Natural killer cell (primary cell): ENCODE measurements at regions not wholly inside any gene's neighbourhood (a gene's known extent, or its start where the extent isn't known, plus 50 kb on each side); places are given as distances from the start of the nearest gene placed in this dataset.

ENCODE experiments used
- ATAC-seq, 3 donors: fragments of 150-1000 bp in 2 of 3; fragments of 200-7000 bp in 1 of 3; cut with Tn5 transposase; 1 replicate in 1 of 3; 2 replicates in 2 of 3; pipeline ENCODE4 v1.10.0; 2021; ENCODE audit warnings: mild to moderate bottlenecking in 2 of 3, moderate library complexity in 2 of 3
- DNase-seq, 2 donors: peaks; one replicate each; pipeline versions ENCODE4 v3.0.0 to v3.0.0-alpha.2; 2013 to 2021; ENCODE audit warnings: mixed read lengths in 1 of 2
- H3K27ac ChIP-seq: one replicate; pipeline ENCODE4 v1.5.1; 2013; ENCODE audit warnings: mild to moderate bottlenecking, low read length
- H3K27me3 ChIP-seq: one replicate; pipeline ENCODE4 v1.6.1; 2013; ENCODE audit warnings: low read length; ENCODE audit not compliant: control insufficient read depth, insufficient read depth
- H3K36me3 ChIP-seq: one replicate; pipeline ENCODE4 v1.6.1; 2013; ENCODE audit warnings: low read length; ENCODE audit not compliant: control insufficient read depth, insufficient read depth
- H3K4me1 ChIP-seq: one replicate; pipeline ENCODE4 v1.6.1; 2013; ENCODE audit warnings: low read length; ENCODE audit not compliant: control insufficient read depth, insufficient read depth
- H3K4me3 ChIP-seq: one replicate; pipeline ENCODE4 v1.5.1; 2013; ENCODE audit warnings: low read length
- H3K9me3 ChIP-seq: one replicate; pipeline ENCODE4 v1.6.1; 2013; ENCODE audit warnings: low read length; ENCODE audit not compliant: control insufficient read depth, insufficient read depth
- H3K27ac Mint-ChIP-seq, 2 donors: one replicate each; pipeline ENCODE4 v1.8.0; 2022; ENCODE audit warnings: mild to moderate bottlenecking in 2 of 2, mixed read lengths in 2 of 2, moderate library complexity in 1 of 2
- H3K27me3 Mint-ChIP-seq, 2 donors: one replicate each; pipeline ENCODE4 v1.8.0; 2022; ENCODE audit warnings: low read depth in 2 of 2, mixed read lengths in 2 of 2
- H3K36me3 Mint-ChIP-seq: one replicate; pipeline ENCODE4 v1.8.0; 2022; ENCODE audit warnings: mixed read lengths
- H3K4me1 Mint-ChIP-seq, 2 donors: one replicate each; pipeline ENCODE4 v1.8.0; 2022; ENCODE audit warnings: mixed read lengths in 2 of 2
- H3K4me3 Mint-ChIP-seq: one replicate; pipeline ENCODE4 v1.8.0; 2022; ENCODE audit warnings: mild to moderate bottlenecking, moderate library complexity, mixed read lengths
- H3K9me3 Mint-ChIP-seq, 2 donors: one replicate each; pipeline ENCODE4 v1.8.0; 2022; ENCODE audit warnings: mixed read lengths in 2 of 2
- WGBS: methylation state at CpG from one replicate; pipeline ENCODE4 v1.1.7; 2013; ENCODE audit warnings: missing lambda C conversion rate; ENCODE audit not compliant: insufficient coverage; 5-methylcytosine and 5-hydroxymethylcytosine counted together
- intact Hi-C: fragments of 100-400 bp; cut with micrococcal nuclease; formaldehyde crosslinking; loops from one replicate; pipeline ENCODE4 v1.14.2; 2022
- TF ChIP-seq, protein P1 (sequence below): fragments of 200-600 bp; IDR thresholded peaks from one replicate; pipeline ENCODE4 v1.8.0; 2022; ENCODE audit warnings: antibody characterized with exemption

DNA sequence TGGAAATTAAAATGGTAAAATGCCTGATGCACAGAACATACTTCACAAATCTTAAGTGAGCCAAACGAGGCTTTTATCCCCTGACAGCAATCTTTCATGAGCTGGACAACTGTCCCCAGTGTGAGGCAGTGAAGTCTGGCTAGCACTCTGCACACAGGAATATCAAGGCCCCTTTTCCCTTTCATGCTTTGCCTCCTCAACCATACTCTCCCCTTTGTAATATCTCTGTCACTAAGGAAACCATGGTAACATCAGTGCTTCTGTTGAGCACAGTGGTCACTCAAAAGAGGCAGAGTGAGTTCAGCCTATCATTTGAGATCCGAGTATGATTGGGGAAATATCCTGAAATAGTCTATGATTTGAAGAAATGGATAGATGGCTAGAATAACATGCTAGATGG is 318.3 kb downstream of the ENC1 start:
- peaks cover 11% of the 10 kb centered on the region for H3K4me1 ChIP-seq
- Mint-ChIP-seq H3K27me3 (peaks cover 28 to 51% of the 10 kb centered on the region in 2 donors), H3K4me3 (no peak overlapping the region), H3K9me3 (no peaks in the 10 kb centered on the region), H3K36me3 (no peaks in the 10 kb centered on the region), H3K4me1 (peaks cover 15 to 17% of the 10 kb centered on the region in 2 donors), H3K27ac (no peak overlapping the region)
- DNase-seq: no peak
- ATAC-seq: no peak
- no peaks in the 10 kb centered on the region for H3K9me3 ChIP-seq
- peaks cover 21% of the 10 kb centered on the region for H3K27me3 ChIP-seq
- intact Hi-C loops: no loop called here
- no peak overlapping the region for H3K4me3 ChIP-seq
- TF ChIP-seq, protein P1, sequence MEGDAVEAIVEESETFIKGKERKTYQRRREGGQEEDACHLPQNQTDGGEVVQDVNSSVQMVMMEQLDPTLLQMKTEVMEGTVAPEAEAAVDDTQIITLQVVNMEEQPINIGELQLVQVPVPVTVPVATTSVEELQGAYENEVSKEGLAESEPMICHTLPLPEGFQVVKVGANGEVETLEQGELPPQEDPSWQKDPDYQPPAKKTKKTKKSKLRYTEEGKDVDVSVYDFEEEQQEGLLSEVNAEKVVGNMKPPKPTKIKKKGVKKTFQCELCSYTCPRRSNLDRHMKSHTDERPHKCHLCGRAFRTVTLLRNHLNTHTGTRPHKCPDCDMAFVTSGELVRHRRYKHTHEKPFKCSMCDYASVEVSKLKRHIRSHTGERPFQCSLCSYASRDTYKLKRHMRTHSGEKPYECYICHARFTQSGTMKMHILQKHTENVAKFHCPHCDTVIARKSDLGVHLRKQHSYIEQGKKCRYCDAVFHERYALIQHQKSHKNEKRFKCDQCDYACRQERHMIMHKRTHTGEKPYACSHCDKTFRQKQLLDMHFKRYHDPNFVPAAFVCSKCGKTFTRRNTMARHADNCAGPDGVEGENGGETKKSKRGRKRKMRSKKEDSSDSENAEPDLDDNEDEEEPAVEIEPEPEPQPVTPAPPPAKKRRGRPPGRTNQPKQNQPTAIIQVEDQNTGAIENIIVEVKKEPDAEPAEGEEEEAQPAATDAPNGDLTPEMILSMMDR: no peak
- WGBS: 78% methylated on average over 2 of the region's 2 CpGs
- H3K27ac ChIP-seq: no peak overlapping the region
- no peaks in the 10 kb centered on the region for H3K36me3 ChIP-seq

DNA sequence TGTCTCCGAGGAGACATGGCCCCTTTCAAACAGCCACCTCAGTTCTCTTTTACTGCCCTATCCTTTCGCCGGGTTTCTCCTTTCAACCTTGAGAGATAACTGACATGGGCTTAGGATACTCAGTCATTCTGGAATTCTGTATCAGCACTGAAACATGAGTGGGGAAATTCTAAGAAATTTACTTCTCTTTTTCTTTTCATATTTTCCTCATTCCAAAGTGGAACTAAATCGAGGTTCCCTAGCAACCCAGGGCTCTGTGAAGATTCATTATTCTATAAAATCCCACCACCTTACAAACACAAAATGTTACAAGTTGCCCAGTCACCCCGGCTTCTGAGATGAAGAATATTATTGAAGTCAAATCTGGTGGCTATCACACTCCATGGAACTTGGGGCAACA is 319.2 kb downstream of the ENC1 start:
- no peaks in the 10 kb centered on the region for H3K9me3 ChIP-seq
- no peak overlapping the region for H3K27ac Mint-ChIP-seq

DNA sequence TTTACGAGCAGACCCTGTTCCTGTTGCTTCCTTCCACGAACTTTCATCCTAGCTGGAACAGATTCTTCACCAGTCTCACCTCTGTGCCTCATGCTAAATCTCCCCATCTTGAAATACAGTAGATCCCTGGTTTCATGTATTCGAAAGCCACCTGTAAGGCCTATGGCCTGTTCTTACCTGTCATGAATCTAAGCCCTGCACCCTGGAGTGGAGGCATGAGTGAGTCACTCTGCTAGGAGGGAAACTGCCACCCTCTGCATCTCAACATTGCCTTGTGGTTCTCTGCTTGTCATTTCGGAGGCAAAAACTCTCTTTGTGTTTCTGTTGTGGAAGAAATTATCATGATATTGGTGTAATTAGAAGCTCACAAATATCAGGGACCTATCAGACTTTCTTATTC is 320.0 kb downstream of the ENC1 start:
- no peaks in the 10 kb centered on the region for H3K9me3 Mint-ChIP-seq
- H3K4me3 ChIP-seq: no peak overlapping the region
- no peaks in the 10 kb centered on the region for H3K9me3 ChIP-seq
- 94% methylated on average over 3 of the region's 4 CpGs for WGBS
- TF ChIP-seq, protein P1: no peak
- no peaks in the 10 kb centered on the region for H3K4me1 ChIP-seq
- H3K4me1 Mint-ChIP-seq: peaks cover 0 to under 1% of the 10 kb centered on the region in 2 donors
- ATAC-seq (no peak), DNase-seq (no peak)
- no peak overlapping the region for H3K27ac ChIP-seq
- no peaks in the 10 kb centered on the region for H3K36me3 Mint-ChIP-seq
- H3K4me3 Mint-ChIP-seq: no peak overlapping the region
- H3K27me3 ChIP-seq: peaks cover 21% of the 10 kb centered on the region
- H3K36me3 ChIP-seq: no peaks in the 10 kb centered on the region
- H3K27ac Mint-ChIP-seq: no peak overlapping the region
- intact Hi-C loops: no loop called here
- H3K27me3 Mint-ChIP-seq: peaks cover 27 to 59% of the 10 kb centered on the region in 2 donors

More for the DNA sequence above, 319.2 kb downstream of the ENC1 start:
- H3K4me1 ChIP-seq: peaks cover 3% of the 10 kb centered on the region
- intact Hi-C loops: no loop called here
- Mint-ChIP-seq H3K27me3 (peaks cover 31 to 59% of the 10 kb centered on the region in 2 donors), H3K4me1 (peaks cover 7 to 9% of the 10 kb centered on the region in 2 donors), H3K9me3 (no peaks in the 10 kb centered on the region), H3K4me3 (no peak overlapping the region), H3K36me3 (no peaks in the 10 kb centered on the region)
- H3K27me3 ChIP-seq: peaks cover 21% of the 10 kb centered on the region
- no peak overlapping the region for H3K4me3 ChIP-seq
- ATAC-seq (no peak), DNase-seq (no peak)
- H3K36me3 ChIP-seq: no peaks in the 10 kb centered on the region
- TF ChIP-seq, protein P1: no peak
- 79% methylated on average over 5 of the region's 5 CpGs for WGBS
- H3K27ac ChIP-seq: no peak overlapping the region

DNA sequence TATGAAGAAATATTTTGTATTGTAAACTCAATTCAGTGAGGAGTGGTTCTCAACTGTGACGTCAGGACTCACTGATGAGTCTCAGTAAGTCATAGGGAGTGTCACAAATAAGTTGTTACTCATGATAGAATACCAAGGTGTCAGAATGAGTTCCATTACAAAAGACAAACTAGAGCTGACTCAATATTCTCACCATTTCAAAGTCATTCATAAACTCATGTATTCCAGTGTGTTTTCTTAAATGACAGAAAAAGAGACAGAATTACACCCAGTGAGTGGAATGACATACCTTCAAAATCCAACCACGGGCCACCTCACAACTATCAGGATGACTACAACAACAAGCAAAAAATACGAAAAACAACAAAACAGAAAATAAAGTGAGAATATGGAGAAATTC is 321.5 kb downstream of the ENC1 start:
- TF ChIP-seq, protein P1: no peak
- Mint-ChIP-seq H3K4me3 (no peak overlapping the region), H3K27me3 (peaks cover 23 to 70% of the 10 kb centered on the region in 2 donors), H3K36me3 (no peaks in the 10 kb centered on the region), H3K27ac (no peak overlapping the region), H3K4me1 (no peaks in the 10 kb centered on the region), H3K9me3 (no peaks in the 10 kb centered on the region)
- Histone ChIP-seq H3K9me3 (no peaks in the 10 kb centered on the region), H3K27ac (no peak overlapping the region), H3K4me3 (no peak overlapping the region), H3K36me3 (no peaks in the 10 kb centered on the region), H3K27me3 (peaks cover 11% of the 10 kb centered on the region), H3K4me1 (no peaks in the 10 kb centered on the region)
- intact Hi-C loops: no loop called here
- WGBS: 100% methylated on average over 1 of the region's 3 CpGs
- DNase-seq (no peak), ATAC-seq (no peak)
